ENCODE measurements at regions not wholly inside any gene's neighbourhood (a gene's known extent, or its start where the extent isn't known, plus 50 kb on each side); places are given as distances from the start of the nearest gene placed in this dataset.

- H3K27ac ChIP-seq, result no peak overlapping the region
Observed at GRCh38 chr2:47310801-47311560, 58.1 kb upstream of the EPCAM start.

GRCh38 chr2:47309952-47310800 is 58.9 kb upstream of the EPCAM start:
- Histone ChIP-seq H3K27me3 (ENCODE audit: insufficient read depth, low read depth, severe bottlenecking) (no peaks in the 10 kb centered on the region), H3K9me3 (ENCODE audit: severe bottlenecking) (no peaks in the 10 kb centered on the region), H3K27ac (no peak overlapping the region), H3K36me3 (no peaks in the 10 kb centered on the region), H3K4me3 (ENCODE audit: low read depth, low read length) (no peak overlapping the region)
- no peak for TF ChIP-seq CTCF (IDR thresholded peaks at IDR 0.05; ENCODE audit: low read depth, low read length)
- DNase-seq, result no peak

More at GRCh38 chr2:47310801-47311560, 58.1 kb upstream of the EPCAM start:
- Histone ChIP-seq H3K4me3 (ENCODE audit: low read depth, low read length) (no peak overlapping the region), H3K27me3 (ENCODE audit: insufficient read depth, low read depth, severe bottlenecking) (no peaks in the 10 kb centered on the region), H3K36me3 (no peaks in the 10 kb centered on the region), H3K9me3 (ENCODE audit: severe bottlenecking) (no peaks in the 10 kb centered on the region)
- TF ChIP-seq CTCF (IDR thresholded peaks at IDR 0.05; ENCODE audit: low read depth, low read length), result no peak
- no peak for DNase-seq

- Histone ChIP-seq H3K36me3 (no peaks in the 10 kb centered on the region), H3K27me3 (ENCODE audit: insufficient read depth, low read depth, severe bottlenecking) (no peaks in the 10 kb centered on the region), H3K4me3 (ENCODE audit: low read depth, low read length) (no peak overlapping the region), H3K9me3 (ENCODE audit: severe bottlenecking) (no peaks in the 10 kb centered on the region), H3K27ac (no peak overlapping the region)
- no peak for DNase-seq
- no peak for TF ChIP-seq CTCF (IDR thresholded peaks at IDR 0.05; ENCODE audit: low read depth, low read length)
Observed at GRCh38 chr2:47309472-47309951, 59.6 kb upstream of the EPCAM start.

GRCh38 chr2:47307066-47307465 is 62.0 kb upstream of the EPCAM start:
- Histone ChIP-seq H3K27ac (no peak overlapping the region), H3K36me3 (no peaks in the 10 kb centered on the region), H3K27me3 (ENCODE audit: insufficient read depth, low read depth, severe bottlenecking) (no peaks in the 10 kb centered on the region), H3K9me3 (ENCODE audit: severe bottlenecking) (no peaks in the 10 kb centered on the region), H3K4me3 (ENCODE audit: low read depth, low read length) (no peak overlapping the region)
- no peak for TF ChIP-seq CTCF (IDR thresholded peaks at IDR 0.05; ENCODE audit: low read depth, low read length)
- no peak for DNase-seq

- no peak for TF ChIP-seq CTCF (IDR thresholded peaks at IDR 0.05; ENCODE audit: low read depth, low read length)
Observed at GRCh38 chr2:47304654-47305053, 64.5 kb upstream of the EPCAM start.

More at GRCh38 chr2:47304654-47305053, 64.5 kb upstream of the EPCAM start:
- DNase-seq, result no peak
- peaks cover 2% of the 10 kb centered on the region for H3K9me3 ChIP-seq (ENCODE audit: severe bottlenecking)
- no peak overlapping the region for H3K27ac ChIP-seq
- H3K4me3 ChIP-seq (ENCODE audit: low read depth, low read length), result no peak overlapping the region
- no peaks in the 10 kb centered on the region for H3K27me3 ChIP-seq (ENCODE audit: insufficient read depth, low read depth, severe bottlenecking)
- no peaks in the 10 kb centered on the region for H3K36me3 ChIP-seq
